ENCODE measurements at regions not wholly inside any gene's neighbourhood (a gene's known extent, or its start where the extent isn't known, plus 50 kb on each side); places are given as distances from the start of the nearest gene placed in this dataset.

GRCh38 chr12:91387461-91388134, 205.0 kb upstream of the DCN start:
- no peak overlapping the region for H3K4me3 ChIP-seq
- DNase-seq (ENCODE audit: low read depth in 1 of 2, low spot score in 2 of 2): no peak
- no peak overlapping the region for H3K27ac ChIP-seq
- H3K27me3 ChIP-seq (replicated peaks): no peaks in the 10 kb centered on the region
- H3K4me1 ChIP-seq (replicated peaks): no peaks in the 10 kb centered on the region
- no peaks in the 10 kb centered on the region for H3K36me3 ChIP-seq
- H3K9me3 ChIP-seq (replicated peaks): no peaks in the 10 kb centered on the region

- Histone ChIP-seq H3K4me3 (no peak overlapping the region), H3K4me1 (replicated peaks) (no peaks in the 10 kb centered on the region), H3K27me3 (replicated peaks) (no peaks in the 10 kb centered on the region), H3K9me3 (replicated peaks) (no peaks in the 10 kb centered on the region), H3K27ac (no peak overlapping the region), H3K36me3 (no peaks in the 10 kb centered on the region)
- DNase-seq (ENCODE audit: low read depth in 1 of 2, low spot score in 2 of 2): no peak
Measured at GRCh38 chr12:91384806-91385205, 202.2 kb upstream of the DCN start.

- Histone ChIP-seq H3K27me3 (replicated peaks) (no peaks in the 10 kb centered on the region), H3K9me3 (replicated peaks) (no peaks in the 10 kb centered on the region), H3K4me3 (no peak overlapping the region), H3K27ac (no peak overlapping the region), H3K4me1 (replicated peaks) (no peaks in the 10 kb centered on the region), H3K36me3 (no peaks in the 10 kb centered on the region)
- no peak for DNase-seq (ENCODE audit: low read depth in 1 of 2, low spot score in 2 of 2)
Measured at GRCh38 chr12:91384366-91384765, 201.7 kb upstream of the DCN start.

- Histone ChIP-seq H3K4me3 (no peak overlapping the region), H3K9me3 (replicated peaks) (no peaks in the 10 kb centered on the region), H3K27ac (no peak overlapping the region), H3K27me3 (replicated peaks) (no peaks in the 10 kb centered on the region), H3K4me1 (replicated peaks) (no peaks in the 10 kb centered on the region), H3K36me3 (no peaks in the 10 kb centered on the region)
- no peak for DNase-seq (ENCODE audit: low read depth in 1 of 2, low spot score in 2 of 2)
Measured at GRCh38 chr12:91383099-91383498, 200.5 kb upstream of the DCN start.

GRCh38 chr12:91382081-91382543, 199.5 kb upstream of the DCN start:
- Histone ChIP-seq H3K27ac (no peak overlapping the region), H3K4me1 (replicated peaks) (no peaks in the 10 kb centered on the region), H3K4me3 (no peak overlapping the region), H3K36me3 (no peaks in the 10 kb centered on the region), H3K9me3 (replicated peaks) (no peaks in the 10 kb centered on the region), H3K27me3 (replicated peaks) (no peaks in the 10 kb centered on the region)
- peak; percentile 52 to 67 for DNase-seq (ENCODE audit: low read depth in 1 of 2, low spot score in 2 of 2)

- Histone ChIP-seq H3K27me3 (replicated peaks) (no peaks in the 10 kb centered on the region), H3K27ac (no peak overlapping the region), H3K36me3 (no peaks in the 10 kb centered on the region), H3K4me3 (no peak overlapping the region), H3K9me3 (replicated peaks) (no peaks in the 10 kb centered on the region), H3K4me1 (replicated peaks) (no peaks in the 10 kb centered on the region)
- DNase-seq (ENCODE audit: low read depth in 1 of 2, low spot score in 2 of 2): peak in 1 of 2 experiments; percentile 6
Measured at GRCh38 chr12:91381309-91381804, 198.7 kb upstream of the DCN start.

GRCh38 chr12:91380631-91381030, 198.0 kb upstream of the DCN start:
- Histone ChIP-seq H3K27ac (no peak overlapping the region), H3K4me3 (no peak overlapping the region), H3K27me3 (replicated peaks) (no peaks in the 10 kb centered on the region), H3K4me1 (replicated peaks) (no peaks in the 10 kb centered on the region), H3K9me3 (replicated peaks) (no peaks in the 10 kb centered on the region), H3K36me3 (no peaks in the 10 kb centered on the region)
- no peak for DNase-seq (ENCODE audit: low read depth in 1 of 2, low spot score in 2 of 2)

- H3K27ac ChIP-seq: no peak overlapping the region
- no peaks in the 10 kb centered on the region for H3K9me3 ChIP-seq (replicated peaks)
- H3K36me3 ChIP-seq: no peaks in the 10 kb centered on the region
- H3K4me1 ChIP-seq (replicated peaks): no peaks in the 10 kb centered on the region
- no peaks in the 10 kb centered on the region for H3K27me3 ChIP-seq (replicated peaks)
- H3K4me3 ChIP-seq: no peak overlapping the region
- no peak for DNase-seq (ENCODE audit: low read depth in 1 of 2, low spot score in 2 of 2)
Measured at GRCh38 chr12:91379051-91379775, 196.6 kb upstream of the DCN start.

GRCh38 chr12:91377436-91377835, 194.8 kb upstream of the DCN start:
- Histone ChIP-seq H3K4me3 (no peak overlapping the region), H3K27me3 (replicated peaks) (no peaks in the 10 kb centered on the region), H3K4me1 (replicated peaks) (no peaks in the 10 kb centered on the region), H3K9me3 (replicated peaks) (no peaks in the 10 kb centered on the region), H3K36me3 (no peaks in the 10 kb centered on the region), H3K27ac (no peak overlapping the region)
- DNase-seq (ENCODE audit: low read depth in 1 of 2, low spot score in 2 of 2): no peak

- Histone ChIP-seq H3K27me3 (replicated peaks) (no peaks in the 10 kb centered on the region), H3K9me3 (replicated peaks) (no peaks in the 10 kb centered on the region), H3K4me1 (replicated peaks) (no peaks in the 10 kb centered on the region), H3K27ac (no peak overlapping the region), H3K36me3 (no peaks in the 10 kb centered on the region), H3K4me3 (no peak overlapping the region)
- DNase-seq (ENCODE audit: low read depth in 1 of 2, low spot score in 2 of 2): no peak
Measured at GRCh38 chr12:91373086-91373485, 190.5 kb upstream of the DCN start.

GRCh38 chr12:91370086-91370868, 187.7 kb upstream of the DCN start:
- Histone ChIP-seq H3K27ac (no peak overlapping the region), H3K4me3 (no peak overlapping the region), H3K27me3 (replicated peaks) (no peaks in the 10 kb centered on the region), H3K4me1 (replicated peaks) (no peaks in the 10 kb centered on the region), H3K9me3 (replicated peaks) (no peaks in the 10 kb centered on the region), H3K36me3 (no peaks in the 10 kb centered on the region)
- DNase-seq (ENCODE audit: low read depth in 1 of 2, low spot score in 2 of 2): no peak

- DNase-seq (ENCODE audit: low read depth in 1 of 2, low spot score in 2 of 2): no peak
- H3K9me3 ChIP-seq (replicated peaks): no peaks in the 10 kb centered on the region
- H3K4me1 ChIP-seq (replicated peaks): no peaks in the 10 kb centered on the region
- no peaks in the 10 kb centered on the region for H3K27me3 ChIP-seq (replicated peaks)
- H3K4me3 ChIP-seq: no peak overlapping the region
- H3K36me3 ChIP-seq: no peaks in the 10 kb centered on the region
- no peak overlapping the region for H3K27ac ChIP-seq
Measured at GRCh38 chr12:91368613-91369012, 186.0 kb upstream of the DCN start.

GRCh38 chr12:91367234-91367849, 184.7 kb upstream of the DCN start:
- Histone ChIP-seq H3K4me3 (no peak overlapping the region), H3K36me3 (no peaks in the 10 kb centered on the region), H3K9me3 (replicated peaks) (no peaks in the 10 kb centered on the region), H3K4me1 (replicated peaks) (no peaks in the 10 kb centered on the region), H3K27me3 (replicated peaks) (no peaks in the 10 kb centered on the region), H3K27ac (no peak overlapping the region)
- DNase-seq (ENCODE audit: low read depth in 1 of 2, low spot score in 2 of 2): peak in 1 of 2 experiments; percentile 6

Data from SJSA1 (cell line).